GM18907 (cell line): ENCODE measurements at regions not wholly inside any gene's neighbourhood (a gene's known extent, or its start where the extent isn't known, plus 50 kb on each side); places are given as distances from the start of the nearest gene placed in this dataset.

Experiments used
- ATAC-seq: cut with Tn5 transposase; IDR thresholded peaks from one replicate; pipeline ENCODE4 v1.9.1; 2021; ENCODE audit warnings: mild to moderate bottlenecking, moderate library complexity; ENCODE audit not compliant: unreplicated experiment

DNA sequence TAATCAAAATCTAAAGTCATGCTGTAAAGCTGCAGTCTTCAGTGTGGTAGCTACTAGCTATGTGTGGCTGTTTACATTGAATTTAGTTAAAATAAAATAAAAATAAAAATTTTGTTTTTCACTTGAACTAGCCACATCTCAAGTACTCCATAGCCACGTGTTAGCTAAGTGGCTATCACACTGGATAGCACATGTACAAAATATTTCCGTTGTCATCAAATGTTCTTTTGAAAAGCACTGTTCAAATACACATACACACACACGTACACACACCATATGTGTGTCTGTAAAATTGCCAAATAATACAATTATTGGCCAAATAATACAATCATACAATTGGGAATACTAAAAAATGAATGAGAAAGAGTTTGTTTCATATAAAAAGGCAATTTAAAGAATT is 778.2 kb upstream of the FLRT2 start:
- no peak for ATAC-seq

DNA sequence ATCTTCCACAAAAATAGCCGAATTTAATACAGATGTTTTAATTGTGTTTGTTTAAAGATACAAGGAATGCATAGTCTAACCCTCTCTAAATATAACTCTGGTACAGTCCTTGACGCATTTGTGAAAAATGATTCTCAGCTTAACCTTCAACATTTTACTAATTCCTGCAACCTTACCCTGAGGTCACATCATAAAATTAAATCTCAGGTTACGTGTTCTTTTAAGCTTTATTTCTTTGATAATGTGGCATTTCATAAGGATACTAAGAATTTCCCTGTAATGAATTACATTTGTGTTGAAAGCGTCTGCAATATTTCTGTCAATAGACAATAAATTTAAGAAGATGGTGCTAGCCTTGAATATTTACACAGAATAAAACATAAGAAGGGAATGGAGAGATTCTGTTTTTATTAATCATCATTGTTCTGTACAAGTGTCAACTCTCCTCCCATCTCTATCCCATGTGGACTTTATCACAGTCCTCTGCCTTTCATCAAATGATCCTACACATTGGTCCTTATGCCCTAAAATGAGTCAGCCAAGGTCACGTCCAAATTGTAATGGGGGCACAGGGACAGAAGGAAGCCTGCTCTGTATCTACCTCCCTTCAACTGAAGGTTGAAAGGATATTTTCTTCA is 769.3 kb upstream of the FLRT2 start:
- ATAC-seq = no peak

DNA sequence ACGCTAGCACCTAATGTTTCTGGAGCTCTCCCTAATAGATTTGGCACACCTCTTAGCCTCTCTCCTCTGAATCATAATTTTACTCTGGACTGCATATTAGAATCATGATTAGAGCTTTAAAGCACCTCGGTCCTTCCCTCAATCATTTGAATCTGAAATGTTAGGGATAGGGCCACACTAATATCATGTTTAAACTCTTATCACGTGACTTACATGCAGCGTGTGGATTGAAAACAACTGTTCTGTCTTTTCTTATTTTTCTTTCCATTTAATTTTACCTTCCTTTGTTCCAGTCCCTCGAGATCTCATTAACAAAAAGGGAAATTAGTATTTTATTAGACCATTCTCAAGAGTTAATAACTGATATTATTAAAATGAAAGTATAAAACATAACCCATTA is 762.5 kb upstream of the FLRT2 start:
- ATAC-seq = no peak

DNA sequence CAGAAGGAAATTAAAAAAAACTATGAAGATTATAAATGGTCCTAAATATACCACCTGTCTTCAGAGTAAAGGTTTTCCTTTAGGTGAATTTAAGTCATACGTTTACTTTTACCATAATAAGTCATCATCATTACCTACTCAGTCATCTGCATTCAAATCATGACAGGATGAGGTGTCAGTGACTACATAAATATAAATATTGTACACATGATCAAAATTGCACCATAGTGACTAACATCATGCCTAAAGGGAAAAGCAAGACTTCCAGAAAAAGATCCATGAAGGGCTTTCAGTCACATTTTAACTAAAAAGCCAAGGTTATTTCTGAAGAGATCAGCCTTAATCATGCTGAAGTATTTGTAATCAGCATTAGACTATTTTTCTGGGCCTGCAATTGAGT is 759.9 kb upstream of the FLRT2 start:
- ATAC-seq = no peak

DNA sequence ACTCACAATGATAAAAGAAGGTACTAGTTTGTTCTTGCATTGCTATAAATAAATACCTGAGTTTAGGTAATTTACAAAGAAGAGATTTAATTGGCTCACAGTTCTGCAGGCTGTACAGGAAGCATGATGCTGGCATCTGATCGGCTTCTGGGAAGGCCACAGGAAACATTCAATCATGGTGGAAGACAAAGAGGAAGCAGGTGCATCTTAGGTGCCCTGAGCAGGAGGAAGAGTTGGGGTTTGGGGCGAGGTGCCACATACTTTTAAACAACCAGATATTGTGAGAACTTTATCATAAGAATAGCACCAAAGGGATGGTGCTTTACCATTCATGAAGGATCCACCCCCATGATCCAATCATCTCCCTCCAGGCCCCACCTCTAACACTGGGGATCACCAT is 752.6 kb upstream of the FLRT2 start:
- no peak for ATAC-seq

DNA sequence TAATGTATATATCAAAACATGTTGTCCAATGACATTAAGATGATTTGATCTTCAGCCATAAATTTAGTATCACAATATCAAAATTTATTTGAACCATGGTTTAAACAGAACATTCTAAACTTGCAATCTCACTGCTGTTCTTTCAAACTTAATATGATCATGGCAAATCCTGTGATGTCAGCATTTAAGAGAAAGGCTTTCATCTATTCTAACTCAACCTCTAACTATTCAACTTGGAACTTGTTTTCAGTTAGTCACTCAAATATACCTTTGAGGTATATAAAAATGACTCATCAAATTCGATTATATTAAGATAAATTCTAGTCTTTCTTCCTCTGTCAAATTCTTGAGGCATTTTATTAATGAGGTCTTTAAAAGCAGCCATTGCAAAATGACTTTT is 747.0 kb upstream of the FLRT2 start:
- no peak for ATAC-seq

DNA sequence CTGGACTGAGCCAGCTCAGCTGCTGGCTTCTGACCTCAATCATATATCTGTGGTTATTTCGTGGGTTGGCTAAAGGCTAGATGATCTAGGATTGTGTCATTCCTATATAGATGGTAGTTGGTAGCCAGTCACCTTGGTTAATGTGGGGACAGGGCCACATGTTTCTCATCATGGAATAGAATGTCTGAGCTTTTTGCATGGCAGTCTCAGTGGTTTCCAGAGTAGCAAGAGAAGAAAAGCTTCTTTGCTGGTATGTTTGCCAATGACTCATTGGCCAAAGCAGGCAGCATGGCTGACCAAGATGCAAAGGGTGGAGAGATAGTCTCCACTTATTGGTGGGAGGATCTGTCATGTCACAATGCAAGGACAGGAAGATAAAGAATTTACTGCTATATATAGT is 746.4 kb upstream of the FLRT2 start:
- ATAC-seq = no peak

DNA sequence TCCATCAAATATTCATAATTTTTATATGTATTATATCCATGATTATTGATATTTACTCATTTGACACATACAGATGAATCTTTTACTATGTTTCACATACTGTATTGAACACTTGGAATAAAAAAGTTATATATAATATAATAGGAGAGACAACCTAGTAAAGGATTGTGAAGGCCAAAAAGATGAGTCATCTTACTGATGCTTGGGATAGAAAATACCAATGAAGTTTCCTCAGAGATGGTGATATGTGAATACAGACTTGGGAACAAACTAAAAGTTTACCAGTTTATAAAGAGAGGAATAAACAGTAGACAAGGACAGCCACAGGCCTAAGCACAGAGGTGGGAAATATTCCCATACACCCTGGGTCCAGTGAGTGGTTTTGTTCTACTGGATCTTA is 743.9 kb upstream of the FLRT2 start:
- ATAC-seq = no peak

DNA sequence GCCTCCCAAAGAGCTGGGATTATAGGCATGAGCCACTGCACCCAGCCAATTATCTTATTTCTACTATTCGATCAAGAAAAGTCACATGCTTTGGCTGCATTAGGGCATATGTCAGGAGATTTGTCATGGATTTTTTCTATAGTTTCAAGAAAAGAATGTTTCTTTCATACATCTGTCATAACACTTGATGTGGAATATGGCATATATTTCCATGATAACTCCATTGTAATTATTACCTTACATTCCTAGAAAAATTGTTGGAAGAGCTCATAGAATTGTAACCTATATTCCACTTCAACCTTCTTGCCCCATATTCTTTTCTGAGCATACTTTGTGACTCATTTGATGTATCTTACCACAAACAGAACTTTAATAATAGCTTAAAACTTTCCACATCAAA is 740.9 kb upstream of the FLRT2 start:
- no peak for ATAC-seq

DNA sequence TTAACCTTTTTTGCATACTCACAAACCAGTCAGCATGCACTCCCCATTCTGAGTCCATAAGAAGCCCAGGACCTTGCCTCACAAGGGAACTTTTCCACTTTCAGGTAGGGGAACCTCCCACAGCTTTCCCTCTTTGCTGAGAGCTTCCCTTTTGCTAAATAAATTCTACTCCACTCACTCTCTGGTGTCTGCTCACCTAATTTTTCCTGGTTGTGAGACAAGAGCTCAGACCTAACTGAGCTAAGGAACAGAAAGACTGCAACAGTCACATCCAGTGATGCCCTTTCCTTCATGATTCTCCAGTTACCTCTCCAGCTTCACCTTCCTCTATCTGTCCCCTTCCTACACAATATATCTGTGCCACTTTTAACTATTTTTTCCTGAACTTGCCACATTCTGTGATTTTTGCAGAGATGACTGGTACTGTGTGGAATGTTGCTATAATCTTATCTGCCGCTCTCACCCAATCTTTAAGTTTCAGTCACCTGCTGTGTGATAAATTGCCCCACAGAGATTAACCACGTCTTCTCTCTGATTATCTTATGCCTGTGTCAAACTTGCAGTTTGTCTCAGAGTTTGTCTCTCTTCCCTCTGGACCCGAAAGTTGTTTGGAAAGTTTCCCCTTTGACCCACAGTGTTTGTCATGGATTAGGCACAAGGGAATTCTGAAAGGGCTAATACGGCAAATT is 737.1 kb upstream of the FLRT2 start:
- no peak for ATAC-seq

DNA sequence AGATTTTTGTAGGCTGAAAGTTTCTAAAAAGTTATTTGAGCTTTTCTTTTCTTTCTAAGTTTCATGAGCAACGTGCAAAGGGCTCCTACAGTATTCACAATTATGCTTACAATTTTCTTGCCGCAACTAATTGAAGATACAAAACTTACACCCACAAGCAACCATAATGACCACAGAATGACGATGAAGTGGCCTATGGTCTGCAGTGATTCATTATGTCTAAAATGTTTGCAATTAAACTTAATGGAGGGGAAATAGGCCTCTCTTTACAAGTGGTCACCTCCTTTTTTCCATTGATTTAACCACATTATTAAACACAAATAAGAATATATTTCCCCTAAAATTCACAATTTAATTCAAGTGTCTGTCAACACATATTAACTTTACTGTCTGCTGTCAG is 732.6 kb upstream of the FLRT2 start:
- ATAC-seq = no peak

DNA sequence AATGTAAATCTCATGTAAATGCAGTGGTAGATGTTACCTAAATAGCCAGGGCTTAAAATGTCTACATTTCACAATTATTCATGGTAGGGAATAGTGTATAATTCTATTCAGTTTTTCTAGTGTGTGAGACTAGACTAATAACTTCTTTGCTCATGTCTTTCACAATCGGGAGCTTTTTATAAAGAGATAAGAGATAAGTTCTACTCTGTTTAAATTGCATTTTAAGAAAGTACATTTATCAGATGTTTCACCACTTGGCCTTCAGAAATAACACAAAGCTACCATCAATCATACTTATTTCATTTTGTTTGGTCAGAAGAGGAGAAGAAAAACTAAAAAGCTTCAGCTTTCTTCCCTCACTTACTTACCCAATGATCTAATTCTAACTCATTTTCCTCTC is 725.5 kb upstream of the FLRT2 start:
- no peak for ATAC-seq

DNA sequence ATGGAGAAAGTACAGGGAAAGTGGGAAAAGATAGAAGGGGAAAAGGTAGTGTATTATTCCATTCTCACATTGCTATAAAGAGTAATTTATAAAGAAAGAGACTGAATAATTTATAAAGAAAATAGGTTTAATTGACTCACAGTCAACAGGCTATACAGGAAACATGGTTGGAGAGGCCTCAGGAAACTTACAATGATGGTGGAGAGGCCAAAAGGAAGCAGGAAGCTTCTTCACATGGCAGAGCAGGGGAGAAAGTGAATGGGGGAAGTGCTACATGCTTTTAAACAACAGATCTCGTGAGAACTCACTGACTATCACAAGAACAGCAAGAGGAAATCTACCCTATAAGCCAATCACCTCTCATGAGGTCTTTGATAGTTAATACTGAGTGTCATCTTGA is 725.0 kb upstream of the FLRT2 start:
- ATAC-seq = no peak

DNA sequence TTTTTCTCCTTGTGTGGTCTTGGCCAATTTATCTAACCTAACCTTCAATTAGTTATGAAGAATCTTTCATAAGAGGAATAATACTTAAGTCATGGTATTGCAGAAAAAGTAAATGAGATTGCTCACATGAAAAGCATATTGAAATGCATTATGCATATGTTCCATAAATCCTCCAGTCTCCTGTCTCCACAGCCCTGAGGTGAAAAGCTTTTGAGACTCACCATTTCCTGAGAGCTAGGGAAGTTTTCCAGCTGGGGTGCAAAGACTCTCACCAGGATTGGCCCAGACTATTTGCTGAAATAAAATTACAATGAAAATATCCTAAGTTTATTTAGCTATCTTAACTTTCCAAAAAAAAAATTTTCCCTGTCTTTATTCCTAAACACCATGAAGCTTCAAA is 723.8 kb upstream of the FLRT2 start:
- no peak for ATAC-seq

DNA sequence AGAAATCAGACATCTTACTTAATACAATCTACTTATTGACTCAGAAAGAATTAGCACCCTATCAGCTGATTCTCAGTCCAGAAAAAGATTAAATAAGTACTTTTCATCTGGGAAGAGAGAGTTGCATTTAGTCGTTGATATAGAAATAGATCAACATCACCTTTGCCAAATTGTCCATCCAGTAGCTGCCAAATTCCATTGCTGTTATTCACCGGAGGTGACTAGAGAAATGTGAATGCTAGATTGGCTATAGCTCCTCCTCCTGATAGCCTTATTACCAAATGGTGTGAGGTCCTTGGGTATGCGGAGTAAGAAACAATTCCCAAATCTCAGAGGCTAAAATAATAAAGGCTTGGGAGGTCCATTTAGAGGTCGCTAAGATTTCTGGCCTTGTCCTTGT is 723.3 kb upstream of the FLRT2 start:
- ATAC-seq = no peak

DNA sequence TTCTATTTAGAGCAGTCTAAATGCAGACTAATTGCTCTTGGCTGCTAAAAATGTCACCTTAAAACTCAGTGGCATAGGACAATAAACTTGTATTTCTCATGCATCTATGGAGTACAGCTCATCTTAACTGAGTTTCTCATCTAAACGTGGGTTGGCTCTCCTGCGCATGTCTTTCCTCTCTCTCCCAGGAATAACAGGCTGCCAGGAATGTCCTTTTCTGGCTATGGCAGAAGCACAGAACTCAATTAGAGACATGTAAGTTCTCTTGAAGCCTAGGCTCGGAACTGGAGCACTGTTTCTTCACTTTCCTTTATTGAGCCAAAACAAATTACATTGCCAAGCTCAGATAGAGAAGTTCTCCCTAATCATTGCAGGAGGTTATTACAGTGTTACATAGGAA is 722.3 kb upstream of the FLRT2 start:
- ATAC-seq = no peak

DNA sequence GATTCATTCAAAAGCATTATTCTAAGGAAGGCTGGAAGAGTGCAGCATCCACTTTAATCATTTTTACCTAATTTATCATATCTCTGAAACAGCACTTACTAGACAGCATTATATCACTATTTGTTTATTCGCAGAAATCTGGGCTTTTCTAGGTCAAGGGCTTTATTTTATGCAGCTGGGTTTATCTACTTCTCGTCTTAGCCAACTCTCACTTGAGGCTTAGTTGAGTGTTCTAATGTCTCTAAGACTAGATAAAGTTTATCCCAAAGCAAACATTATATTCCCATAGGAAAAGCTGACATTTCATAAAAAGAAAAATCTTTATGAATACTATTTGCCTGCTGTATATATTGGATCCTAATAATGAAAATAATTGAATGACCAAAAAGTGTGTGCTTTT is 720.8 kb upstream of the FLRT2 start:
- ATAC-seq = no peak

DNA sequence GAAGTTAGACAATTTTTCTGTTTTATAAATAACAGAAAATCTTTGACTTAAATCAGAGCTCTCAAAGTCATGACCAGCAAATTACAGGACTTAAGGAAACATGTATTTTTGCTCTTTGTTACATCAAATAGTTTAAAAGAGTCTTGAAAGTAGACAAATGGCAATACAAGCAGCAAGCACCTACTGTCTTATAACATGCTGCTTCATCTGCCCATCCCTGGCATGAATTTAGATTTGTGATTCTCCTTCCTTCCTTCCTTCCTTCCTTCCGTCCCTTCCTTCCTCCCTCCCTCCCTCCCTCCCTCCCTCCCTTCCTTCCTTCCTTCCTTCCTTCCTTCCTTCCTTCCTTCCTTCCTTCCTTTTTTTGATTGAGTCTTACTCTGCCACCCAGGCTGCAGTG is 715.6 kb upstream of the FLRT2 start:
- no peak for ATAC-seq

DNA sequence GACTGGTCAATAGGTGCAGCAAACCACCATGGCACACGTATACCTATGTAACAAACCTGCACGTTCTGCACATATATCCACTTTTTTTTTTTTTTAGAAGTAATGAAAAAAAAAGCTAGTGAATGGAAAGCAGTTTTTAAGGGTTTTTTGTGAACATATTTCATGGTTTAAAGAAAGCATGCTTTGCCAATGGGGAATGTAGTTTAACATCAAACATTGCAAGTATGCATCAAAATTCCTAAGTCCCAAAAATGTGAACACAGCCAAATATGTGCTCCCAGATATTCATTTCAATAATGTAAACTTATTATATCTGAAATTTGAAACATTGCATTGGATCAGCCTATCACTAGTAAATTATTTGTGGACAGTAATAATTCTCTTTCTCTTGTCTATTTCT is 710.4 kb upstream of the FLRT2 start:
- ATAC-seq = no peak

DNA sequence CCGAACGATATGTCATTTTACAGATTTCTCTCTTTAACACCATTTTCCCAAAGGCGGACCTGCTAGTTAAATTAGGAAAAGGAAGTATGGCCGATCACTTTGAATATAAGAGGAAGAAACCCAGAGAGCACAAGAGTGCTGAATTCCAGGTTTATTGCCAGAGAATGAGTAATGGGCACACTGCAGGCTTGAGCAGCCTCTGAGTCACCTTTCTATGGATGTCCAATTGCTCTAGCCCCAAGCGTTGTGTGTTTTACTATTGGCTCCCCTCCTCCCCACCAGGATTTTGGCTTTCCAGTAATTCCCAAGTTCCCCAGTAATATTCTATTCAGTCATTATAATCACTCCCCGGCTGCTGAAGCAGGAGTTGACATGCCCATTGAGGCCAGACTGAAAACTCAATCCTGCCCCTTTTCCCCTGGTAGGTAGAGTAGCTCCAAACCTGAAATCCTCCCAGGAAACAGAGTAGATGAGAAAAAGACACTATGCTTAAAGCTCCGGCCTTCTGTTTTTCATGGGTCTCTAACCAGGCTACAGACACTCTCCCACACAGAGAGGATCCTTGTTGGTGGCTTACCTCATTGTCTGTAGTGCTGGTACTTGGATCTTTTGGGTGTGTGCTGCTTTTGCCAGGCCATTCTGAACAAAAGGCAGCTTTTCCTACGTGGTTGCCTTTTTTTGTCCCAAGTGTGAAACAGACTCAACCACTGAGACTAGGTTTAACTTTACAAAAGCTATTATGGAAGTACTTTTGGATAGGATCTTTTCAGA is 704.3 kb upstream of the FLRT2 start:
- no peak for ATAC-seq

DNA sequence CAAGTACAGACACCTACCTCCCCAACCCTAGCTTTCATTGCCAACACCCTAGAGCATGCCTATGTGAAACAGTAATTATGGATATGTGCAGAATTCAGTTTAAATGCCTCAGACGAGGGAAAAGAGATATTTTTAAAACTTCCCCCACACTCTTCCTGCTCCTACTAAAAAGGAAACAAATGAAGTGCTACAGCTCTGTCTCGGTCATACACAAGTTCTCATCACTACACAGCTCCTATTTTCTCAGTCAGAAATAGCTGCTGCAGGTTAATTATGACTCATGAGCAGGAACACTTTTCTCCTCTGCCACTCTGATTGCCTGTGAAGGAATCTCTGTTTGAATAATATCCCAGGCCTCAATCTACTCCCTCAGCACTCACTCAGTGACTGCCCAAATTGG is 703.6 kb upstream of the FLRT2 start:
- no peak for ATAC-seq

DNA sequence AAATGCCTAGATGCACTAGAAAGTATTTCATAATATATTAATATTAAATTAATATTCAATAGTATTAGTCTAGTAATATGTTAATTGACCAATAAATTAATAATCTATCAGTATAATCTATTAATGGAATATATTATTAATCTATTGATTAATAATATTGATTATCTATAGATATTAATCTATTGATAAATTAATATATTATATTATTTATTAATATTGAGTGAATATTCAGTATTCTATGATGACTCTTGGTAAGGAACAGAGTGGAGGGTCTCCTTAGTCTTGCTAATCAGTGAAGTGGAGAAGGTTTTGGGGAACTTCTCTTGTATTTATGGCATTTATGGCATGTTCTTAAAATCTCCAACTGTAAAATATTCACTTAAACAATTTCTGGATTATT is 679.3 kb upstream of the FLRT2 start:
- ATAC-seq = no peak
